ENCODE measurements at regions not wholly inside any gene's neighbourhood (a gene's known extent, or its start where the extent isn't known, plus 50 kb on each side); places are given as distances from the start of the nearest gene placed in this dataset.

- no peak overlapping the region for H3K4me3 ChIP-seq (ENCODE audit: low read depth, low read length)
- no peak for TF ChIP-seq CTCF (IDR thresholded peaks at IDR 0.05; ENCODE audit: borderline replicate concordance, insufficient read depth, low read depth, low read length)
These were observed 223.2 kb upstream of the GSE1 start for GRCh38 chr16:85389679-85390470.

GRCh38 chr16:85390511-85391174 is 222.5 kb upstream of the GSE1 start:
- no peak for TF ChIP-seq CTCF (IDR thresholded peaks at IDR 0.05; ENCODE audit: borderline replicate concordance, insufficient read depth, low read depth, low read length)
- H3K4me3 ChIP-seq (ENCODE audit: low read depth, low read length), result no peak overlapping the region

- no peak overlapping the region for H3K4me3 ChIP-seq (ENCODE audit: low read depth, low read length)
- no peak for TF ChIP-seq CTCF (IDR thresholded peaks at IDR 0.05; ENCODE audit: borderline replicate concordance, insufficient read depth, low read depth, low read length)
These were observed 221.9 kb upstream of the GSE1 start for GRCh38 chr16:85391175-85391707.

GRCh38 chr16:85391769-85392583 is 221.1 kb upstream of the GSE1 start:
- TF ChIP-seq CTCF (IDR thresholded peaks at IDR 0.05; ENCODE audit: borderline replicate concordance, insufficient read depth, low read depth, low read length), result no peak
- no peak overlapping the region for H3K4me3 ChIP-seq (ENCODE audit: low read depth, low read length)

GRCh38 chr16:85392756-85393673 is 220.1 kb upstream of the GSE1 start:
- no peak for TF ChIP-seq CTCF (IDR thresholded peaks at IDR 0.05; ENCODE audit: borderline replicate concordance, insufficient read depth, low read depth, low read length)

More at GRCh38 chr16:85392756-85393673, 220.1 kb upstream of the GSE1 start:
- no peak overlapping the region for H3K4me3 ChIP-seq (ENCODE audit: low read depth, low read length)

All from GM12875 (cell line).